PC-3 (cell line): ENCODE measurements at regions not wholly inside any gene's neighbourhood (a gene's known extent, or its start where the extent isn't known, plus 50 kb on each side); places are given as distances from the start of the nearest gene placed in this dataset.

ENCODE experiments used
- EZH2 ChIP-seq: fragments of 300-600 bp; sonication (generic); IDR thresholded peaks from one replicate; pipeline ENCODE4 v1.6.1; 2017; ENCODE audit warnings: antibody characterized with exemption, mild to moderate bottlenecking, low read length; ENCODE audit not compliant: unreplicated experiment
- EZH2phosphoT487 ChIP-seq: fragments of 300-600 bp; sonication (generic); IDR thresholded peaks from 2 replicates; pipeline ENCODE4 v1.6.1; 2018; ENCODE audit warnings: mild to moderate bottlenecking, antibody characterized with exemption, low read length, borderline replicate concordance
- TF ChIP-seq, protein P1 (sequence below): fragments of 300-600 bp; sonication (generic); conservative IDR thresholded peaks from 2 replicates; pipeline ENCODE4 v1.5.1; 2017; ENCODE audit warnings: antibody characterized with exemption, low read depth, mild to moderate bottlenecking, low read length

DNA sequence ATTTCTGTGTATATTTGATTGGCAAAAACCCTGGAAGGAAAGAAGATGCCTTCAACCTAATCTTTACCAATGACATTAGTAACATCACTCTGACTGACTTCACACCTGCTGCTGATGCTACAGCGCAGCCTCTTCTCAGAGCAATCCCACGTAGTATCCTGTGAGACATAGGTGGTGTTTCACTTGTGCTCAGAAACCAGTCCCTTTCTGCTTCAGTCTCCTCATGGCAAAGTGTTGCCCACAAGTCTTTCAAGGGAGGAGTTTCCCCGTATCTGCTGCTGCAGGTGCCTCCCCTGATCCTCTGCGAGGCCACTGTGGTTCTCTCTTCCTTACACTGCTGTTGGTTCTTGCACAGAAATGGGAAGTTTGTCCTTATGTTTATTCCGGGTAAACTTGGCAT, 433.2 kb upstream of the TNP1 start:
- TF ChIP-seq, protein P1, sequence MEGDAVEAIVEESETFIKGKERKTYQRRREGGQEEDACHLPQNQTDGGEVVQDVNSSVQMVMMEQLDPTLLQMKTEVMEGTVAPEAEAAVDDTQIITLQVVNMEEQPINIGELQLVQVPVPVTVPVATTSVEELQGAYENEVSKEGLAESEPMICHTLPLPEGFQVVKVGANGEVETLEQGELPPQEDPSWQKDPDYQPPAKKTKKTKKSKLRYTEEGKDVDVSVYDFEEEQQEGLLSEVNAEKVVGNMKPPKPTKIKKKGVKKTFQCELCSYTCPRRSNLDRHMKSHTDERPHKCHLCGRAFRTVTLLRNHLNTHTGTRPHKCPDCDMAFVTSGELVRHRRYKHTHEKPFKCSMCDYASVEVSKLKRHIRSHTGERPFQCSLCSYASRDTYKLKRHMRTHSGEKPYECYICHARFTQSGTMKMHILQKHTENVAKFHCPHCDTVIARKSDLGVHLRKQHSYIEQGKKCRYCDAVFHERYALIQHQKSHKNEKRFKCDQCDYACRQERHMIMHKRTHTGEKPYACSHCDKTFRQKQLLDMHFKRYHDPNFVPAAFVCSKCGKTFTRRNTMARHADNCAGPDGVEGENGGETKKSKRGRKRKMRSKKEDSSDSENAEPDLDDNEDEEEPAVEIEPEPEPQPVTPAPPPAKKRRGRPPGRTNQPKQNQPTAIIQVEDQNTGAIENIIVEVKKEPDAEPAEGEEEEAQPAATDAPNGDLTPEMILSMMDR, result no peak
- no peak for TF ChIP-seq EZH2
- no peak for TF ChIP-seq EZH2phosphoT487
